PC-3 (cell line): ENCODE measurements at regions not wholly inside any gene's neighbourhood (a gene's known extent, or its start where the extent isn't known, plus 50 kb on each side); places are given as distances from the start of the nearest gene placed in this dataset.

Source experiments
- ATAC-seq: fragments of 200-7000 bp; cut with Tn5 transposase; 2 replicates; pipeline ENCODE4 v1.9.1; 2020; ENCODE audit warnings: mild to moderate bottlenecking, moderate library complexity
- BruUV-seq: library from RNA; stranded (reverse); fragments of 400-500 nt; replicated peaks from 2 replicates; lab custom pipeline; 2021; lab: Mats Ljungman, UMichigan
- CTCF ChIA-PET: fragments of 300-600 bp; sonication (Branson Sonifier 250); formaldehyde crosslinking; loops from one replicate; lab custom pipeline; 2022; ENCODE audit warnings: antibody characterized with exemption; lab: Charles Lee
- POLR2A ChIA-PET: fragments of 300-600 bp; sonication (Branson Sonifier 250); formaldehyde crosslinking; loops from one replicate; lab custom pipeline; 2022; ENCODE audit warnings: antibody characterized with exemption; ENCODE audit not compliant: unreplicated experiment; lab: Charles Lee
- DNase-seq: peaks from one replicate; pipeline ENCODE4 v3.0.0-alpha.2; 2015
- H2AFZ ChIP-seq: fragments of 300-600 bp; sonication (generic); 2 replicates; pipeline ENCODE4 v1.6.0; 2016; ENCODE audit warnings: antibody characterized with exemption, low read length
- H3F3A ChIP-seq: fragments of 300-600 bp; sonication (generic); one replicate; pipeline ENCODE4 v1.6.0; 2017; ENCODE audit warnings: antibody characterized with exemption, low read length, control low read depth, mild to moderate bottlenecking; ENCODE audit not compliant: unreplicated experiment
- H3K27ac ChIP-seq: fragments of 300-600 bp; sonication (generic); 2 replicates; pipeline ENCODE4 v1.5.1; 2016; ENCODE audit warnings: mild to moderate bottlenecking, low read length
- H3K27me3 ChIP-seq: fragments of 300-600 bp; sonication (generic); 2 replicates; pipeline ENCODE4 v1.6.1; 2016; ENCODE audit warnings: low read length, mixed read lengths
- H3K36me3 ChIP-seq: fragments of 300-600 bp; sonication (generic); 2 replicates; pipeline ENCODE4 v1.6.1; 2016; ENCODE audit warnings: low read depth, mixed run types, low read length, mixed read lengths
- H3K4me1 ChIP-seq: fragments of 300-600 bp; sonication (generic); 2 replicates; pipeline ENCODE4 v1.5.1; 2016; ENCODE audit warnings: low read length; ENCODE audit not compliant: insufficient read depth
- H3K4me2 ChIP-seq: fragments of 300-600 bp; sonication (generic); 2 replicates; pipeline ENCODE4 v1.6.0; 2016; ENCODE audit warnings: low read length
- H3K4me3 ChIP-seq: fragments of 300-600 bp; sonication (generic); 2 replicates; pipeline ENCODE4 v1.5.1; 2016; ENCODE audit warnings: mild to moderate bottlenecking, low read length, mixed read lengths
- H3K79me2 ChIP-seq: fragments of 300-600 bp; sonication (generic); 2 replicates; pipeline ENCODE4 v1.6.1; 2017; ENCODE audit warnings: low read length, mixed read lengths
- H3K9ac ChIP-seq: fragments of 300-600 bp; sonication (generic); 2 replicates; pipeline ENCODE4 v1.6.0; 2016; ENCODE audit warnings: mild to moderate bottlenecking, low read length
- H3K9me2 ChIP-seq: fragments of 300-600 bp; sonication (generic); replicated peaks from 2 replicates; pipeline ENCODE4 v1.6.1; 2016; ENCODE audit warnings: mixed run types, low read length, mixed read lengths
- H3K9me3 ChIP-seq: fragments of 300-600 bp; sonication (generic); 2 replicates; pipeline ENCODE4 v1.6.1; 2016; ENCODE audit warnings: low read length, mixed read lengths
- H4K20me1 ChIP-seq: fragments of 300-600 bp; sonication (generic); 2 replicates; pipeline ENCODE4 v1.6.1; 2016; ENCODE audit warnings: low read length, mixed read lengths
- CTCF ChIP-seq: fragments of 300-600 bp; sonication (generic); conservative IDR thresholded peaks from 2 replicates; pipeline ENCODE4 v1.5.1; 2017; ENCODE audit warnings: antibody characterized with exemption, low read depth, mild to moderate bottlenecking, low read length
- EZH2 ChIP-seq: fragments of 300-600 bp; sonication (generic); IDR thresholded peaks from one replicate; pipeline ENCODE4 v1.6.1; 2017; ENCODE audit warnings: antibody characterized with exemption, mild to moderate bottlenecking, low read length; ENCODE audit not compliant: unreplicated experiment
- EZH2phosphoT487 ChIP-seq: fragments of 300-600 bp; sonication (generic); IDR thresholded peaks from 2 replicates; pipeline ENCODE4 v1.6.1; 2018; ENCODE audit warnings: mild to moderate bottlenecking, antibody characterized with exemption, low read length, borderline replicate concordance
- intact Hi-C: fragments of 100-400 bp; cut with micrococcal nuclease; formaldehyde crosslinking; loops from 2 replicates; pipeline ENCODE4 v1.9.0; 2023

GRCh38 chrX:49748211-49748956 lies 52.6 kb upstream of the PAGE1 start:
- H3K4me2 ChIP-seq: no peak overlapping the region
- ChIA-PET POLR2A (no interaction called here), CTCF (no interaction called here)
- H3K27ac ChIP-seq: no peak overlapping the region
- H3F3A ChIP-seq: no peaks in the 10 kb centered on the region
- H3K4me1 ChIP-seq: no peaks in the 10 kb centered on the region
- H3K79me2 ChIP-seq: no peaks in the 10 kb centered on the region
- DNase-seq (no peak), ATAC-seq (no peak)
- intact Hi-C loops: no loop called here
- no TSS peak for BruUV-seq
- no peak overlapping the region for H3K9ac ChIP-seq
- no peaks in the 10 kb centered on the region for H3K9me2 ChIP-seq
- no peak overlapping the region for H2AFZ ChIP-seq
- H3K9me3 ChIP-seq: no peaks in the 10 kb centered on the region
- no peak for TF ChIP-seq CTCF
- no peak for TF ChIP-seq EZH2phosphoT487
- no peak for TF ChIP-seq EZH2
- no peaks in the 10 kb centered on the region for H4K20me1 ChIP-seq
- H3K27me3 ChIP-seq: peaks cover 26% of the 10 kb centered on the region
- no peaks in the 10 kb centered on the region for H3K36me3 ChIP-seq
- H3K4me3 ChIP-seq: no peak overlapping the region

- CTCF ChIA-PET: no interaction called here
- POLR2A ChIA-PET: no interaction called here
- H3K36me3 ChIP-seq: no peaks in the 10 kb centered on the region
- no peak for DNase-seq
- no peaks in the 10 kb centered on the region for H3K4me1 ChIP-seq
- H3K27me3 ChIP-seq: peaks cover 28% of the 10 kb centered on the region
- no peaks in the 10 kb centered on the region for H3K9me3 ChIP-seq
- H3K9me2 ChIP-seq: no peaks in the 10 kb centered on the region
- H3K4me2 ChIP-seq: no peak overlapping the region
- H3K9ac ChIP-seq: no peak overlapping the region
- no peak for TF ChIP-seq EZH2phosphoT487
- TF ChIP-seq CTCF: no peak
- no peak for TF ChIP-seq EZH2
- H3K79me2 ChIP-seq: no peaks in the 10 kb centered on the region
- H4K20me1 ChIP-seq: no peaks in the 10 kb centered on the region
- H2AFZ ChIP-seq: no peak overlapping the region
- H3K4me3 ChIP-seq: no peak overlapping the region
- no peak overlapping the region for H3K27ac ChIP-seq
- ATAC-seq: no peak
- no TSS peak for BruUV-seq
- intact Hi-C loops: no loop called here
- H3F3A ChIP-seq: no peaks in the 10 kb centered on the region
Measured at GRCh38 chrX:49746306-49746705, 50.5 kb upstream of the PAGE1 start.
